Stomach smooth muscle (tissue), 2 donors: ENCODE measurements at regions not wholly inside any gene's neighbourhood (a gene's known extent, or its start where the extent isn't known, plus 50 kb on each side); places are given as distances from the start of the nearest gene placed in this dataset.

ENCODE experiments used
- H3K27ac ChIP-seq: one replicate; pipeline ENCODE4 v1.7.0; 2013; ENCODE audit warnings: mild to moderate bottlenecking, low read length, inconsistent platforms
- H3K27me3 ChIP-seq, 2 donors: one replicate each; pipeline ENCODE4 v1.7.0; 2013; ENCODE audit warnings: low read length in 2 of 2; ENCODE audit not compliant: insufficient read depth in 2 of 2, control insufficient read depth in 1 of 2
- H3K36me3 ChIP-seq, 2 donors: one replicate each; pipeline ENCODE4 v1.7.0; 2013; ENCODE audit warnings: low read length in 2 of 2; ENCODE audit not compliant: control insufficient read depth in 2 of 2, insufficient read depth in 2 of 2
- H3K4me1 ChIP-seq: one replicate; pipeline ENCODE4 v1.7.0; 2013; ENCODE audit warnings: low read length; ENCODE audit not compliant: control insufficient read depth, insufficient read depth
- H3K4me3 ChIP-seq, 2 donors: one replicate each; pipeline ENCODE4 v1.7.0; 2013; ENCODE audit warnings: low read length in 2 of 2
- H3K9ac ChIP-seq, 2 donors: one replicate each; pipeline ENCODE4 v1.7.0; 2013; ENCODE audit warnings: low read length in 2 of 2, mild to moderate bottlenecking in 1 of 2
- H3K9me3 ChIP-seq, 2 donors: one replicate each; pipeline ENCODE4 v1.7.0; 2013; ENCODE audit warnings: low read length in 2 of 2; ENCODE audit not compliant: control insufficient read depth in 2 of 2
- donor health status: healthy.
- donor health status: Pancreatic carcinoma.

- H3K9ac ChIP-seq = no peak overlapping the region
- peaks cover 1 to 3% of the 10 kb centered on the region in 2 donors for H3K9me3 ChIP-seq
- no peak overlapping the region for H3K4me3 ChIP-seq
- peaks cover 0 to 4% of the 10 kb centered on the region in 2 donors for H3K27me3 ChIP-seq
- no peaks in the 10 kb centered on the region for H3K36me3 ChIP-seq
- H3K27ac ChIP-seq = no peak overlapping the region
- H3K4me1 ChIP-seq = no peaks in the 10 kb centered on the region
Measured at GRCh38 chr9:92176068-92176799, 61.0 kb upstream of the SPTLC1 start.

DNA sequence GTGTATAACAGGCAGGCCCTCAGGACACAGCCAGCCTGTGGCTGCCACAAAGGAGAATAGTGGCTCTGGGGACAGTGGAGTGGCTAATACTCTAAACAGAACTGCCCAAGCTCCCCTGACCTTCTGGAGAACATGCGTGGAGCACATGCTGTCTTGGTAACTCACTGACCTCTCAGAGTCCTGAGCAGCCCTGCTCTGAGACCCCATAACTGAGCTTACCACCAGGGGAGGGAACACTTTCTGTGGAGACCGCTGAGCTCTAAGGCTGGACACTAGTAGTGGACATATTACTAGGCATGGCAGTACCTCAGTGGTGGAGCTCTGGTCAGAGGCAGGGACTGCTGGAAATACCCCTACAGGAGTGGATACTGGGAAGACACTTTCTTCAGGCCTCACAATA is 60.2 kb upstream of the SPTLC1 start:
- no peak overlapping the region for H3K27ac ChIP-seq

GRCh38 chr9:92173318-92173717 is 58.1 kb upstream of the SPTLC1 start:
- no peak overlapping the region for H3K27ac ChIP-seq

More for the DNA sequence above, 60.2 kb upstream of the SPTLC1 start:
- Histone ChIP-seq H3K36me3 (no peaks in the 10 kb centered on the region), H3K4me1 (no peaks in the 10 kb centered on the region), H3K4me3 (no peak overlapping the region), H3K9ac (no peak overlapping the region), H3K9me3 (peaks cover 0 to 3% of the 10 kb centered on the region in 2 donors), H3K27me3 (peaks cover 0 to 4% of the 10 kb centered on the region in 2 donors)

DNA sequence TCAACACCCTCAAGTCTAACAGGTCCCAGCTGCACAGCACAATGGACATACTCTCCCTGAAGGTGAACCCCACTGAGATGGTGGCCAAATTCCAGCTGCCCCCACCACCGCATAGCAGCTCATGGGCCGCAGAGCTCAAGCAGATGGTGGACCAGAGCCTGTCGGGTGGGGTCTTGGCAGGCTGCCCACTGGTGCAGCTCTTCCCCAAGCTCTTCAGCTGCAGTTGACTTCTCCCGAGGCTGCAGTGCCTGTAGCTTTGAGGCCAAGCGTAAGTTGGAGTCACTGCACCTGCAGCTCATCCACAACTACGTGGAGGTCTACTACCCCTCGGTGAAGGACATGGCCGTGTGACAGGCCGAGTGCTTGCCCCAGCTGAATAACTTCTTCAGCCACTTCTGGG is 56.6 kb upstream of the SPTLC1 start:
- Histone ChIP-seq H3K4me1 (no peaks in the 10 kb centered on the region), H3K9me3 (peaks cover 0 to 3% of the 10 kb centered on the region in 2 donors), H3K36me3 (no peaks in the 10 kb centered on the region), H3K27me3 (peaks cover 0 to 4% of the 10 kb centered on the region in 2 donors), H3K9ac (no peak overlapping the region), H3K27ac (no peak overlapping the region), H3K4me3 (no peak overlapping the region)

More at GRCh38 chr9:92173318-92173717, 58.1 kb upstream of the SPTLC1 start:
- H3K9me3 ChIP-seq = peaks cover 0 to 3% of the 10 kb centered on the region in 2 donors
- no peak overlapping the region for H3K9ac ChIP-seq
- H3K4me3 ChIP-seq = no peak overlapping the region
- H3K27me3 ChIP-seq = peaks cover 0 to 4% of the 10 kb centered on the region in 2 donors
- no peaks in the 10 kb centered on the region for H3K36me3 ChIP-seq
- H3K4me1 ChIP-seq = no peaks in the 10 kb centered on the region

GRCh38 chr9:92171281-92171680 is 56.1 kb upstream of the SPTLC1 start:
- no peak overlapping the region for H3K27ac ChIP-seq
- no peak overlapping the region for H3K4me3 ChIP-seq
- peaks cover 0 to 4% of the 10 kb centered on the region in 2 donors for H3K27me3 ChIP-seq
- no peaks in the 10 kb centered on the region for H3K4me1 ChIP-seq
- H3K36me3 ChIP-seq = no peaks in the 10 kb centered on the region
- no peak overlapping the region for H3K9ac ChIP-seq
- H3K9me3 ChIP-seq = peaks cover 0 to 3% of the 10 kb centered on the region in 2 donors

GRCh38 chr9:92170848-92171247 is 55.6 kb upstream of the SPTLC1 start:
- no peak overlapping the region for H3K27ac ChIP-seq
- no peaks in the 10 kb centered on the region for H3K4me1 ChIP-seq
- no peak overlapping the region for H3K4me3 ChIP-seq
- no peaks in the 10 kb centered on the region for H3K36me3 ChIP-seq
- no peak overlapping the region for H3K9ac ChIP-seq
- H3K27me3 ChIP-seq = peaks cover 0 to 4% of the 10 kb centered on the region in 2 donors
- H3K9me3 ChIP-seq = peaks cover 0 to 3% of the 10 kb centered on the region in 2 donors

DNA sequence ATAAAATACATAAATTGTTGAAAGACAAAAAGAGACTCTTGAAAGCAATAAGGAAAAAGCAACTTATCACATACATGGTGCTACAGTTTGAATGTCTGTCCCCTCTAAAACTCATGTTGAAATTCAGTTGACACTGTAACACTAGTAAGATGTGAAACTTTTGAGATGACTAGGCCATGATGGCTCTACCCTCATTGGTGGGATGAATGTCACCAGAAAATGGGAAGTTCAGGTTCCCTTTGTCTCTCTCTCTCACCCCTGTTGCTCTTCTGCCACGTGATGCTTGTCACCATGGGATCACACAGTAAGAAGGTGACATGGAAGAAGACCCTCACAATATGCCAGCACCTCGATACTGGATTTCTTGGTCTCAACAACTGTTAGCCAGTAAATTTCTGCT is 50.3 kb upstream of the SPTLC1 start:
- Histone ChIP-seq H3K27me3 (no peaks in the 10 kb centered on the region), H3K4me3 (no peak overlapping the region), H3K27ac (no peak overlapping the region), H3K9me3 (no peaks in the 10 kb centered on the region), H3K4me1 (no peaks in the 10 kb centered on the region), H3K9ac (no peak overlapping the region), H3K36me3 (no peaks in the 10 kb centered on the region)
